Parathyroid adenoma (tissue), 2 donors: ENCODE measurements at regions not wholly inside any gene's neighbourhood (a gene's known extent, or its start where the extent isn't known, plus 50 kb on each side); places are given as distances from the start of the nearest gene placed in this dataset.

ENCODE experiments used
- H2AFZ ChIP-seq: fragments of 300-600 bp; sonication (generic); one replicate; pipeline ENCODE4 v1.7.0; 2017; ENCODE audit warnings: antibody characterized with exemption, mild to moderate bottlenecking
- H3K27ac ChIP-seq: fragments of 300-600 bp; sonication (generic); one replicate; pipeline ENCODE4 v1.7.0; 2017
- H3K27me3 ChIP-seq: fragments of 300-600 bp; sonication (generic); one replicate; pipeline ENCODE4 v1.7.0; 2017; ENCODE audit warnings: low read length; ENCODE audit not compliant: control insufficient read depth, insufficient read depth
- H3K36me3 ChIP-seq: fragments of 300-600 bp; sonication (generic); one replicate; pipeline ENCODE4 v1.7.0; 2017; ENCODE audit warnings: low read length; ENCODE audit not compliant: control insufficient read depth, insufficient read depth
- H3K4me1 ChIP-seq: fragments of 300-600 bp; sonication (generic); one replicate; pipeline ENCODE4 v1.7.0; 2017; ENCODE audit warnings: control low read depth
- H3K4me2 ChIP-seq: fragments of 300-600 bp; sonication (generic); one replicate; pipeline ENCODE4 v1.7.0; 2017; ENCODE audit warnings: low read length
- H3K4me3 ChIP-seq: fragments of 300-600 bp; sonication (generic); one replicate; pipeline ENCODE4 v1.7.0; 2017; ENCODE audit warnings: low read depth, low read length
- H3K79me2 ChIP-seq: fragments of 300-600 bp; sonication (generic); one replicate; pipeline ENCODE4 v1.7.0; 2017; ENCODE audit warnings: control low read depth
- H3K9ac ChIP-seq: fragments of 300-600 bp; sonication (generic); one replicate; pipeline ENCODE4 v1.7.0; 2017; ENCODE audit warnings: mild to moderate bottlenecking
- H3K9me3 ChIP-seq: fragments of 300-600 bp; sonication (generic); one replicate; pipeline ENCODE4 v1.7.0; 2017; ENCODE audit warnings: low read length; ENCODE audit not compliant: control insufficient read depth
- CTCF ChIP-seq: fragments of 300-600 bp; sonication (generic); IDR thresholded peaks from one replicate; pipeline ENCODE4 v1.7.0; 2017; ENCODE audit warnings: antibody characterized with exemption, mild to moderate bottlenecking
- donor health status: primary hyperparathyroidism.

DNA sequence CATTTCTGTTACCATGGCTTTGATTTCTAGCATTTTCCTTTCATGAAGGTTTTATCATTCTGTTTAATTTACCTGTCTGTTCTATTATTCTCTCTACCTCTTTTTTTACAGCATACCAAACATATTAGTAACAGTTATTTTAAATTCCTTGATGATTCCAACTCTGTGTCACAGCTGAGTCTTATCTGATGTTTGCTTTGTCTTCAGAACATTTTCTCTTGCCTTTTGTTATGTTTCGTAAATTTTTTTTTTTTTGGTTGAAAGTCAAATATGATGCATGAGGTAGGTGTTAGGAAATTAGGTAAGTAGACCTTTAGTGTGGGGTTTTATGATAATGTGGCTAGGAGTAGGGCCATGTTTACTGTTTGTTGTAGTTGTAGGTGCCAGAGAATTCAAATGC lies 496.4 kb downstream of the FOXG1 start:
- Histone ChIP-seq H3K79me2 (no peaks in the 10 kb centered on the region), H3K9me3 (no peaks in the 10 kb centered on the region), H3K4me3 (no peak overlapping the region), H3K9ac (no peak overlapping the region), H2AFZ (no peak overlapping the region), H3K4me2 (no peak overlapping the region), H3K36me3 (no peaks in the 10 kb centered on the region), H3K27ac (no peak overlapping the region), H3K4me1 (no peaks in the 10 kb centered on the region), H3K27me3 (no peaks in the 10 kb centered on the region)
- TF ChIP-seq CTCF, result no peak

DNA sequence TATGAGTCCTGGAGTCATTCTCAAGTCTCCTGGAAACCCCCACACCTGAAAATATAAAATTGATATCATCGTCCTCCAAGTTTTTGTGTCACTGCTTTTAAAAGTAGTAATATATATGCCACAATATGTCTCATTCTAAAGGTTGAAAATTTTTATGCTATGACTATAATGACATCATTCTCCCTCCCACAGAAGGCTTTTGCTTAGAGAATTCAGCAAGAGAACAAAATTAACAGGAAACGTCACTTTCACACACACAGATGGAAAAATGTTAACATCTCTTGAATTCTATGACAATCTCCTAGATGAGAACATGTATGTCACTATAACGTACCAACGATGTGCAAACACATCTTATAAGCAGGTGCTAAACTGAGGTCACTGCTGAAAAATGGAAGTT lies 498.3 kb downstream of the FOXG1 start:
- Histone ChIP-seq H3K4me2 (no peak overlapping the region), H3K4me3 (no peak overlapping the region), H2AFZ (no peak overlapping the region), H3K9ac (no peak overlapping the region), H3K9me3 (no peaks in the 10 kb centered on the region), H3K36me3 (no peaks in the 10 kb centered on the region), H3K27ac (no peak overlapping the region), H3K4me1 (no peaks in the 10 kb centered on the region), H3K79me2 (no peaks in the 10 kb centered on the region), H3K27me3 (no peaks in the 10 kb centered on the region)
- no peak for TF ChIP-seq CTCF

- no peaks in the 10 kb centered on the region for H3K4me1 ChIP-seq
- H3K9me3 ChIP-seq, result no peaks in the 10 kb centered on the region
- TF ChIP-seq CTCF, result no peak
- H3K27ac ChIP-seq, result no peak overlapping the region
- no peaks in the 10 kb centered on the region for H3K36me3 ChIP-seq
- no peak overlapping the region for H3K9ac ChIP-seq
- no peak overlapping the region for H2AFZ ChIP-seq
- no peak overlapping the region for H3K4me3 ChIP-seq
- H3K79me2 ChIP-seq, result no peaks in the 10 kb centered on the region
- H3K4me2 ChIP-seq, result no peak overlapping the region
- H3K27me3 ChIP-seq, result no peaks in the 10 kb centered on the region
Observed at GRCh38 chr14:29265852-29266251, 499.3 kb downstream of the FOXG1 start.

DNA sequence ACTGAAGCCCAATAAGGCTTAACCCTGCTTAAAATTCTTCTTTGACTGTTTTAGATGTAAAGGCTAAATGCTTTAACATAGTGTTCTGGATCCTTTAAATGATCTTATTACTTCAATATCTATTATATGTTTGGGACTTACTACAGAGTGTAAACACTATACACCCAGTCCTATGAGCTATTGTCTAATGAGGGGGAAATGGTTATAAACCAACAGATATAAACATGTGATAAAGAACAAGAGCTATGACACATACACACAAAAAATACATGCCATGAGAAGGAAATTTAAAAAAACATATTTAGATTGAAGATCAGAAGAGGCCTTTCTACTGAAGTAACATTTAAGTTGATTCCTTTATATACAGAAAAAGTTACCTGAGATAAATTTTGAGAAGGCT lies 505.1 kb downstream of the FOXG1 start:
- TF ChIP-seq CTCF, result no peak
- Histone ChIP-seq H3K4me2 (no peak overlapping the region), H3K9me3 (no peaks in the 10 kb centered on the region), H3K9ac (no peak overlapping the region), H3K36me3 (peaks cover 2% of the 10 kb centered on the region), H3K4me3 (no peak overlapping the region), H2AFZ (no peak overlapping the region), H3K27me3 (no peaks in the 10 kb centered on the region), H3K4me1 (peaks cover 3% of the 10 kb centered on the region), H3K27ac (no peak overlapping the region), H3K79me2 (no peaks in the 10 kb centered on the region)

- peaks cover 3% of the 10 kb centered on the region for H3K4me1 ChIP-seq
- no peak for TF ChIP-seq CTCF
- no peak overlapping the region for H3K4me3 ChIP-seq
- peaks cover 2% of the 10 kb centered on the region for H3K36me3 ChIP-seq
- H2AFZ ChIP-seq, result no peak overlapping the region
- no peak overlapping the region for H3K9ac ChIP-seq
- H3K9me3 ChIP-seq, result no peaks in the 10 kb centered on the region
- H3K79me2 ChIP-seq, result no peaks in the 10 kb centered on the region
- no peak overlapping the region for H3K27ac ChIP-seq
- no peak overlapping the region for H3K4me2 ChIP-seq
- H3K27me3 ChIP-seq, result no peaks in the 10 kb centered on the region
Observed at GRCh38 chr14:29273513-29273912, 506.9 kb downstream of the FOXG1 start.
